ENCODE measurements at regions not wholly inside any gene's neighbourhood (a gene's known extent, or its start where the extent isn't known, plus 50 kb on each side); places are given as distances from the start of the nearest gene placed in this dataset.
A peak's percentile ranks its signal among the peaks of the same experiment; 100 is the strongest.
"Not testable (repeated sequence)": the region's sequence is repeated elsewhere in the genome, so short reads cannot be mapped to it uniquely, and the experiment has no call there.

GRCh38 chr9:64370344-64370743, 914.7 kb downstream of the FOXD4L5 start:
- ATAC-seq; H3K4me3 Mint-ChIP-seq; POLR2A ChIA-PET; intact Hi-C loops (cut with micrococcal nuclease); DNase-seq; H3K27ac Mint-ChIP-seq; H3K9me3 Mint-ChIP-seq; H3K4me1 Mint-ChIP-seq (ENCODE audit: low read depth); CTCF ChIA-PET; H3K36me3 Mint-ChIP-seq (ENCODE audit: low read depth); H3K27me3 Mint-ChIP-seq: not testable (repeated sequence)

GRCh38 chr9:64369644-64370043, 915.4 kb downstream of the FOXD4L5 start:
- ATAC-seq; DNase-seq; H3K36me3 Mint-ChIP-seq (ENCODE audit: low read depth); H3K27me3 Mint-ChIP-seq; H3K9me3 Mint-ChIP-seq; H3K4me1 Mint-ChIP-seq (ENCODE audit: low read depth); intact Hi-C loops (cut with micrococcal nuclease); H3K4me3 Mint-ChIP-seq; H3K27ac Mint-ChIP-seq; CTCF ChIA-PET; POLR2A ChIA-PET: not testable (repeated sequence)

- intact Hi-C loops (cut with micrococcal nuclease); H3K9me3 Mint-ChIP-seq; H3K36me3 Mint-ChIP-seq (ENCODE audit: low read depth); H3K27ac Mint-ChIP-seq; H3K4me1 Mint-ChIP-seq (ENCODE audit: low read depth); CTCF ChIA-PET; H3K27me3 Mint-ChIP-seq; H3K4me3 Mint-ChIP-seq; POLR2A ChIA-PET: not testable (repeated sequence)
- DNase-seq (peak; percentile 80), ATAC-seq (peak; percentile 100)
These were observed 915.9 kb downstream of the FOXD4L5 start for GRCh38 chr9:64369114-64369513.

- H3K27me3 Mint-ChIP-seq; POLR2A ChIA-PET; H3K27ac Mint-ChIP-seq; H3K4me1 Mint-ChIP-seq (ENCODE audit: low read depth); H3K9me3 Mint-ChIP-seq; CTCF ChIA-PET; H3K36me3 Mint-ChIP-seq (ENCODE audit: low read depth); intact Hi-C loops (cut with micrococcal nuclease); DNase-seq; ATAC-seq: not testable (repeated sequence)
- peak overlapping the region; percentile 52 for H3K4me3 Mint-ChIP-seq
These were observed 916.4 kb downstream of the FOXD4L5 start for GRCh38 chr9:64368644-64368942.

GRCh38 chr9:64367826-64368643, 917.0 kb downstream of the FOXD4L5 start:
- peak overlapping the region; percentile 52 for H3K4me3 Mint-ChIP-seq
- intact Hi-C loops (cut with micrococcal nuclease); H3K36me3 Mint-ChIP-seq (ENCODE audit: low read depth); H3K27ac Mint-ChIP-seq; H3K4me1 Mint-ChIP-seq (ENCODE audit: low read depth); H3K27me3 Mint-ChIP-seq; H3K9me3 Mint-ChIP-seq; ATAC-seq; CTCF ChIA-PET; POLR2A ChIA-PET: not testable (repeated sequence)
- peak; percentile 18 for DNase-seq

All from activated CD8-positive, alpha-beta T cell treated with anti-CD3 and anti-CD28 coated beads for 36 hours (primary cell).